Ishikawa (cell line): ENCODE measurements at regions not wholly inside any gene's neighbourhood (a gene's known extent, or its start where the extent isn't known, plus 50 kb on each side); places are given as distances from the start of the nearest gene placed in this dataset.
"Not testable (repeated sequence)": the region's sequence is repeated elsewhere in the genome, so short reads cannot be mapped to it uniquely, and the experiment has no call there.

Experiments
- CEBPB ChIP-seq: IDR thresholded peaks from 2 replicates; pipeline ENCODE4 v1.6.1; 2012
- EGR1 ChIP-seq: IDR thresholded peaks from 2 replicates; pipeline ENCODE4 v1.6.1; 2012
- EP300 ChIP-seq: IDR thresholded peaks from 2 replicates; pipeline ENCODE4 v1.6.1; 2012; ENCODE audit warnings: borderline replicate concordance
- FOXM1 ChIP-seq: IDR thresholded peaks from 2 replicates; pipeline ENCODE4 v1.6.1; 2012; ENCODE audit warnings: low read depth, borderline replicate concordance
- MAX ChIP-seq: IDR thresholded peaks from 2 replicates; pipeline ENCODE4 v1.6.1; 2012
- NFIC ChIP-seq: IDR thresholded peaks from 2 replicates; pipeline ENCODE4 v1.6.1; 2012
- RAD21 ChIP-seq: IDR thresholded peaks from 2 replicates; pipeline ENCODE4 v1.6.1; 2012; ENCODE audit warnings: low read depth
- REST ChIP-seq: IDR thresholded peaks from 2 replicates; pipeline ENCODE4 v1.6.1; 2012; ENCODE audit warnings: low read depth, mild to moderate bottlenecking
- TAF1 ChIP-seq: IDR thresholded peaks from 2 replicates; pipeline ENCODE4 v1.6.1; 2012; ENCODE audit warnings: low read depth, mild to moderate bottlenecking
- TCF12 ChIP-seq: IDR thresholded peaks from 2 replicates; pipeline ENCODE4 v1.6.1; 2012; ENCODE audit warnings: low read depth
- TEAD4 ChIP-seq: IDR thresholded peaks from 2 replicates; pipeline ENCODE4 v1.6.1; 2012
- USF1 ChIP-seq: IDR thresholded peaks from 2 replicates; pipeline ENCODE4 v1.6.1; 2012
- YY1 ChIP-seq: IDR thresholded peaks from 2 replicates; pipeline ENCODE4 v1.6.1; 2012; ENCODE audit warnings: low read depth
- ZBTB7A ChIP-seq: IDR thresholded peaks from 2 replicates; pipeline ENCODE4 v1.6.1; 2012; ENCODE audit warnings: low read depth

- TF ChIP-seq CEBPB, FOXM1, YY1, NFIC, EP300, REST, TEAD4, RAD21, ZBTB7A, TCF12, TAF1: not testable (repeated sequence)
- 0 out of 2 replicates have a peak, but pooled peaks have one; percentile 44 for TF ChIP-seq MAX
- TF ChIP-seq USF1: peak; percentile 67
- TF ChIP-seq EGR1: peak; percentile 53; the same call in 1 of the 2 replicates
These were observed 63.0 kb upstream of the AGTPBP1 start for GRCh38 chr9:85804847-85805133.
